ENCODE measurements at regions not wholly inside any gene's neighbourhood (a gene's known extent, or its start where the extent isn't known, plus 50 kb on each side); places are given as distances from the start of the nearest gene placed in this dataset.
A peak's percentile ranks its signal among the peaks of the same experiment; 100 is the strongest.

GRCh38 chr2:163008642-163009041, 170.1 kb upstream of the KCNH7 start (continued):
- no peak for TF ChIP-seq E2F1 (CRISPR knock-in tag; IDR thresholded peaks at IDR 0.05)
- TF ChIP-seq ZNF396 (CRISPR knock-in tag; IDR thresholded peaks at IDR 0.05; ENCODE audit: borderline replicate concordance), result no peak

GRCh38 chr2:162994718-162995117, 156.2 kb upstream of the KCNH7 start:
- Mint-ChIP-seq H3K4me3 (no peak overlapping the region), H3K9me3 (peaks cover 5% of the 10 kb centered on the region; the same call in 1 of the 2 replicates), H3K4me1 (no peaks in the 10 kb centered on the region), H3K27me3 (ENCODE audit: low read depth) (no peaks in the 10 kb centered on the region), H3K36me3 (no peaks in the 10 kb centered on the region), H3K27ac (no peak overlapping the region)
- DNase-seq (ENCODE audit: low spot score) (no peak), ATAC-seq (peak; percentile 77)
- TF ChIP-seq NR1H2 (CRISPR knock-in tag; IDR thresholded peaks at IDR 0.05) (no peak), SMAD4 (CRISPR knock-in tag; IDR thresholded peaks at IDR 0.05) (no peak), FOXP4 (CRISPR knock-in tag; IDR thresholded peaks at IDR 0.05) (no peak), RELA (CRISPR knock-in tag; IDR thresholded peaks at IDR 0.05; ENCODE audit: borderline replicate concordance) (no peak), ERG (CRISPR knock-in tag; IDR thresholded peaks at IDR 0.05) (no peak), NFATC4 (CRISPR knock-in tag; IDR thresholded peaks at IDR 0.05) (no peak), KAT7 (CRISPR knock-in tag; IDR thresholded peaks at IDR 0.05; ENCODE audit: borderline replicate concordance) (no peak), MYBL2 (CRISPR knock-in tag; IDR thresholded peaks at IDR 0.05) (no peak), ZNF425 (CRISPR knock-in tag; conservative IDR thresholded peaks at IDR 0.05) (no peak), TCF7 (CRISPR knock-in tag; IDR thresholded peaks at IDR 0.05; ENCODE audit: low read depth) (no peak), GABPB1 (CRISPR knock-in tag; IDR thresholded peaks at IDR 0.05) (no peak), NR3C1 (CRISPR knock-in tag; conservative IDR thresholded peaks at IDR 0.05; ENCODE audit: low read depth) (no peak), ZNF219 (CRISPR knock-in tag; IDR thresholded peaks at IDR 0.05; ENCODE audit: borderline replicate concordance) (no peak), MAX (CRISPR knock-in tag; IDR thresholded peaks at IDR 0.05) (no peak), ZMAT4 (CRISPR knock-in tag; IDR thresholded peaks at IDR 0.05) (no peak)
- CTCF ChIA-PET, result no interaction called here
- POLR2A ChIA-PET, result no interaction called here

- CTCF ChIA-PET, result no interaction called here
- H3K36me3 Mint-ChIP-seq, result no peaks in the 10 kb centered on the region
- no peak for TF ChIP-seq ZNF232 (CRISPR knock-in tag; IDR thresholded peaks at IDR 0.05)
- no peak for TF ChIP-seq TCF7 (CRISPR knock-in tag; IDR thresholded peaks at IDR 0.05; ENCODE audit: low read depth)
- TF ChIP-seq KAT7 (CRISPR knock-in tag; IDR thresholded peaks at IDR 0.05; ENCODE audit: borderline replicate concordance), result no peak
- no peak for TF ChIP-seq HMGA2 (CRISPR knock-in tag; IDR thresholded peaks at IDR 0.05)
- TF ChIP-seq ZMAT4 (CRISPR knock-in tag; IDR thresholded peaks at IDR 0.05), result no peak
- ATAC-seq, result no peak
- H3K9me3 Mint-ChIP-seq, result peaks cover 5% of the 10 kb centered on the region; the same call in 1 of the 2 replicates
- no peak overlapping the region for H3K4me3 Mint-ChIP-seq
- POLR2A ChIA-PET, result no interaction called here
- no peak overlapping the region for H3K27ac Mint-ChIP-seq
- H3K4me1 Mint-ChIP-seq, result no peaks in the 10 kb centered on the region
- no peaks in the 10 kb centered on the region for H3K27me3 Mint-ChIP-seq (ENCODE audit: low read depth)
- DNase-seq (ENCODE audit: low spot score), result no peak
Measured at GRCh38 chr2:162992828-162993227, 154.3 kb upstream of the KCNH7 start.

All from WTC11 (cell line).